ENCODE measurements at regions not wholly inside any gene's neighbourhood (a gene's known extent, or its start where the extent isn't known, plus 50 kb on each side); places are given as distances from the start of the nearest gene placed in this dataset.
"Not testable (repeated sequence)": the region's sequence is repeated elsewhere in the genome, so short reads cannot be mapped to it uniquely, and the experiment has no call there.

- not testable (repeated sequence) for H3K4me1 ChIP-seq (ENCODE audit: insufficient read depth, low read length); H3K36me3 ChIP-seq (ENCODE audit: insufficient read depth, low read length); H3K9ac ChIP-seq (ENCODE audit: low read depth, low read length); H3K9me3 ChIP-seq (ENCODE audit: control insufficient read depth, insufficient read depth, low read length)
Observed at GRCh38 chr2:132324005-132324404, 92.6 kb upstream of the GPR39 start.

- H3K4me1 ChIP-seq (ENCODE audit: insufficient read depth, low read length); H3K9ac ChIP-seq (ENCODE audit: low read depth, low read length); H3K36me3 ChIP-seq (ENCODE audit: insufficient read depth, low read length); H3K9me3 ChIP-seq (ENCODE audit: control insufficient read depth, insufficient read depth, low read length): not testable (repeated sequence)
Observed at GRCh38 chr2:132332345-132333033, 84.1 kb upstream of the GPR39 start.

GRCh38 chr2:132337135-132337534 is 79.5 kb upstream of the GPR39 start:
- H3K9me3 ChIP-seq (ENCODE audit: control insufficient read depth, insufficient read depth, low read length); H3K36me3 ChIP-seq (ENCODE audit: insufficient read depth, low read length); H3K9ac ChIP-seq (ENCODE audit: low read depth, low read length); H3K4me1 ChIP-seq (ENCODE audit: insufficient read depth, low read length): not testable (repeated sequence)

DNA sequence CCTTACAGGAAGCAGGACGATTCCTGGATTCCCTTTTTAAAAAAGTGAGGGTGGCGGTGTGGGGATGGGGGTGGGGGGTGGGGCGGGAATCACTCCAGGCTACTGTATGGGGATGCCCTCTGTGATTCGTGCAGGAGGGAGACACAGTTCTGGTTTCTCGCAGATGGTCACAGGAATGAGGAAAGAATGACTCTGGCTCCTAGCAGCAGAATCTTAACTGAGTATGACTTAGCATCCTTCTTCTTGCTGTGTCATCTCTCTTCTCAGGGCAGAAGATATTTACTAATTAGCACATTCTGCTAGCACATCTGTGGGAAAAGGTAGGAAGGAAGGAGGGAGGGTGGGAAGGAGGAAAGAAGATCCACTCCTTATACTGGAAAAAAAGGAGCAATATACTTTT is 78.8 kb upstream of the GPR39 start:
- not testable (repeated sequence) for H3K36me3 ChIP-seq (ENCODE audit: insufficient read depth, low read length); H3K4me1 ChIP-seq (ENCODE audit: insufficient read depth, low read length); H3K9me3 ChIP-seq (ENCODE audit: control insufficient read depth, insufficient read depth, low read length); H3K9ac ChIP-seq (ENCODE audit: low read depth, low read length)

DNA sequence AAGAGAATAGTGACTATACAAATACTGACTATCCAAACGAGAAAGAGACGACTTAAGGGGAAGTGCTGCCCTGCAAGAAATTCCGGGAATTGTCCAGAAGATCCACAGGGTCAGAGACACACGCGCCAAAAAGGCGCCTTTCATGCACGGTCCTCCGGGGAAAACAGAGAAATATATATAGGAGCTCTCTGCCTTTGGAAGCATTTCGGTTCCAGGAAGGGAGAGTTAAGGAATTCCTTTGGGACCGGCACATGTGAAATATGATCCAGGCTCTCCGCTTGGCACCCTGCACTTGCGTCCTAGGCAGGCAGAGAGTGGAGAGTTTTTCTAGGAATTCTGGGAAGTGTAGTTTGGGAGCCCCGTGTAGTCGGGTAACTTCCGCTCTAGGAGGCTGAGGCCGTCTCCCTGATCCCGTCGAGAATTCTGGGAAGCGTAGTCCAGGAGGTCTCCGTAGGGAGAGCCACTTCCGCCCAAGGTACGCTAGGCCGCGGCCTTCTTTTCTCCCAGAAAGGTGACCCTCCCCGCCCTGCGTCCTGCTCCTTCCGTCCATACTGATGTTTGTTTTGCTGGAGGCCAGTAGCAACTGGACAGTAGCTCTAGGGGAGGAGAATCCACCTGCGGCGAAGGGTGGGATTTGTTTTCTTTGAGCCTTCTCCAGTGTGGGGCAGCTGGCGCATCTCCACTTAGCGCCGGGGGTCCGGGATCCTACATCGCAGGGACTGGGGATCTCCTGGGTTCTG is 69.4 kb upstream of the GPR39 start:
- H3K9me3 ChIP-seq (ENCODE audit: control insufficient read depth, insufficient read depth, low read length); H3K4me1 ChIP-seq (ENCODE audit: insufficient read depth, low read length); H3K36me3 ChIP-seq (ENCODE audit: insufficient read depth, low read length): not testable (repeated sequence)
- peak overlapping the region; percentile 63 for H3K9ac ChIP-seq (ENCODE audit: low read depth, low read length)

GRCh38 chr2:132349092-132349687 is 67.4 kb upstream of the GPR39 start:
- not testable (repeated sequence) for H3K4me1 ChIP-seq (ENCODE audit: insufficient read depth, low read length); H3K9ac ChIP-seq (ENCODE audit: low read depth, low read length); H3K9me3 ChIP-seq (ENCODE audit: control insufficient read depth, insufficient read depth, low read length); H3K36me3 ChIP-seq (ENCODE audit: insufficient read depth, low read length)

- not testable (repeated sequence) for H3K9me3 ChIP-seq (ENCODE audit: control insufficient read depth, insufficient read depth, low read length); H3K4me1 ChIP-seq (ENCODE audit: insufficient read depth, low read length); H3K36me3 ChIP-seq (ENCODE audit: insufficient read depth, low read length); H3K9ac ChIP-seq (ENCODE audit: low read depth, low read length)
Observed at GRCh38 chr2:132351668-132352067, 64.9 kb upstream of the GPR39 start.

DNA sequence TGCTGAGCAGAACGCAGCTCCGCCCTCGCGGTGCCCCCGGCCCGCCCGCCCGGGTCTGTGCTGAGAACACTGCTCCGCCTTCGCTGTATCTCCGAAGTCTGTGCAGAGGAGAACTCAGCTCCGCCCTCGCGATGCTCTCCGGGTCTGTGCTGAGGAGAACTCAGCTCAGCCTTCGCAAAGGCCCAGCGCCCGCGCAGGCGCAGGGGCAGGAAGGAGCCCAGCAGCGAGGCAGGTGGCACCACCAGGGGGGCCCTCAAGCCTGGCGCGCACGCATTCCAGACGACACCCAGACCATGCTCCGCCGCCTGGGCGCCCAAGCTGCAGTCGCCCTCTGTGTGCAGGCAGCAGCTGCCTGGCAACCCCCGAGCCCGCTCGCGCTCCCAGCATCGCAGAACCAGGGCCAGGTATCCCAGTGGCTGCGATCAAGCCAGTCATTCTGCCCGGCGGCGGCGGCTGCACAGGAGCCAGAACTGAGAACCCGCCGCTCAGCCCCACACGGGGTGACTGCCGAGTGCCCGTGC is 64.1 kb upstream of the GPR39 start:
- H3K9ac ChIP-seq (ENCODE audit: low read depth, low read length): peak overlapping the region; percentile 47; the same call in 1 of the 2 replicates
- not testable (repeated sequence) for H3K9me3 ChIP-seq (ENCODE audit: control insufficient read depth, insufficient read depth, low read length); H3K36me3 ChIP-seq (ENCODE audit: insufficient read depth, low read length); H3K4me1 ChIP-seq (ENCODE audit: insufficient read depth, low read length)

GRCh38 chr2:132353380-132353779 is 63.2 kb upstream of the GPR39 start:
- H3K9ac ChIP-seq (ENCODE audit: low read depth, low read length): peak overlapping the region; percentile 47
- not testable (repeated sequence) for H3K36me3 ChIP-seq (ENCODE audit: insufficient read depth, low read length); H3K9me3 ChIP-seq (ENCODE audit: control insufficient read depth, insufficient read depth, low read length); H3K4me1 ChIP-seq (ENCODE audit: insufficient read depth, low read length)

- not testable (repeated sequence) for H3K4me1 ChIP-seq (ENCODE audit: insufficient read depth, low read length); H3K9me3 ChIP-seq (ENCODE audit: control insufficient read depth, insufficient read depth, low read length); H3K36me3 ChIP-seq (ENCODE audit: insufficient read depth, low read length); H3K9ac ChIP-seq (ENCODE audit: low read depth, low read length)
Observed at GRCh38 chr2:132360964-132361363, 55.6 kb upstream of the GPR39 start.

GRCh38 chr2:132361498-132361897 is 55.1 kb upstream of the GPR39 start:
- H3K9ac ChIP-seq (ENCODE audit: low read depth, low read length): not testable (repeated sequence)

DNA sequence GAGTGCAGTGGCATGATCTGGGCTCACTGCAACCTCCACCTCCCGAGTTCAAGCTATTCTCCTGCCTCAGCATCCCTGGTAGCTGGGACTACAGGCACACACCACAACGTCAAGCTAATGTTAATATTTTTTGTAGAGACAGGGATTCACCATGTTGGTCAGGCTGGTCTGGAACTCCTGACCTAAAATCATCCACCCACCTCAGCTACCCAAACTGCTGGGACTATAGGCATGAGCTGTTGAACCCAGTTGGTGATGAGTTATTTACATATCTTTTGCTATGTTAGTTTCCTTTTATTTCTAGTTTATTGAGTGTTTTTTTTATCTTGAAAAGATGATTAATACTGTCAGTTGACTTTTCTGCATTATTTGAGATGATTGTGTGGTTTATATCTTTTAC is 53.3 kb upstream of the GPR39 start:
- H3K4me1 ChIP-seq (ENCODE audit: insufficient read depth, low read length); H3K9ac ChIP-seq (ENCODE audit: low read depth, low read length); H3K36me3 ChIP-seq (ENCODE audit: insufficient read depth, low read length); H3K9me3 ChIP-seq (ENCODE audit: control insufficient read depth, insufficient read depth, low read length): not testable (repeated sequence)

More at GRCh38 chr2:132361498-132361897, 55.1 kb upstream of the GPR39 start:
- H3K36me3 ChIP-seq (ENCODE audit: insufficient read depth, low read length); H3K4me1 ChIP-seq (ENCODE audit: insufficient read depth, low read length); H3K9me3 ChIP-seq (ENCODE audit: control insufficient read depth, insufficient read depth, low read length): not testable (repeated sequence)

DNA sequence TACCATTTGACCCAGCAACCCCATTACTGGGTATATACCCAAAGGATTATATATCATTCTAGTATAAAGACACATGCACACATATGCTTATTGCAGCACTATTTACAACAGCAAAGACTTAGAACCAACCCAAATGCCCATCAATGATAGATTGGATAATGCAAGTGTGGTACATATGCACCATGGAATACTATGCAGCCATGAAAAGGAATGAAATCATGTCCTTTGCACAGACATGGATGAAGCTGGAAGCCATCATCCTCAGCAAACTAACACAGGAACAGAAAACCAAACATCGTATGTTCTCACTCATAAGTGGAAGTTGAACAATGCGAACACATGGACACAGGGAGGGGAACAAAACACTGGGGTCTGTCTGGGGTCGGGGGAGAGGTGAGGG is 50.6 kb upstream of the GPR39 start:
- H3K9me3 ChIP-seq (ENCODE audit: control insufficient read depth, insufficient read depth, low read length); H3K9ac ChIP-seq (ENCODE audit: low read depth, low read length); H3K36me3 ChIP-seq (ENCODE audit: insufficient read depth, low read length); H3K4me1 ChIP-seq (ENCODE audit: insufficient read depth, low read length): not testable (repeated sequence)

DNA sequence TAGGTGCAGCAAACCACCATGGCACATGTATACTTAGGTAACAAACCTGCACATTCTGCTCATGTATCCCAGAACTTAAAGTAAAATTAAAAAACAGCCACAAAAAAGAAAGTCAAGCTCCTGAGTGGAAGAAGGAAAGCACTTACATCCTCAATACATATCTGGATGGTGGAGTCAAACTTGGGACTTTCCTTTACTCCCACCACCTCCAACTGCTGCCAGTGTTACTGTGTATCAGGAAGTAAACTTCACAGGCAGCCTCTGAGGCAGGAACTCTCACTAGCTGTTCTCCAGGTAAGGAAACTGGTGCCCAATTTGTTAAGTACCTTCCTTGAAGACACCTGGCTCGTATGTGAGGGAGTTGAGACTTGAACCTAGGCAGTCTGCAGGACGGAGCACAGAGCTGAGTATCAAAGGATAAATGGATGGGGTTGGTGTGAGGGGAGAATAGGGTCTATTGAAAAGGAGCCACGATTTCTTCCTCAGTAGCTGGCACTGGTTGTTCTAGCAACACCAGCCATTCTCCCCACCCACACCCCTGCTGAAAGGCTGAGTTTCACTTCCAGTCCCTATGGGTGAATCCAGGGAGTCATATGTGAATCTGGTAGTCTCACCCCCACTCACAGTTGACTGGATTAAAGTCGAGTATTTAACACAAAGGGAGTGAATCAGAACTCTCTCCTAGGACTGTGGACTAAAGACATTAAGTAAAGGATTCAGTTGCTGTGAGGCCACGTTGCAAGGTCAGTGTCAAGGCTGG is 50.0 kb upstream of the GPR39 start:
- Histone ChIP-seq H3K9me3 (ENCODE audit: control insufficient read depth, insufficient read depth, low read length) (no peaks in the 10 kb centered on the region), H3K4me1 (ENCODE audit: insufficient read depth, low read length) (peaks cover 6% of the 10 kb centered on the region; the same call in 1 of the 2 replicates), H3K9ac (ENCODE audit: low read depth, low read length) (no peak overlapping the region), H3K36me3 (ENCODE audit: insufficient read depth, low read length) (no peaks in the 10 kb centered on the region)

Data from ES-I3 (cell line).